ENCODE measurements at regions not wholly inside any gene's neighbourhood (a gene's known extent, or its start where the extent isn't known, plus 50 kb on each side); places are given as distances from the start of the nearest gene placed in this dataset.

DNA sequence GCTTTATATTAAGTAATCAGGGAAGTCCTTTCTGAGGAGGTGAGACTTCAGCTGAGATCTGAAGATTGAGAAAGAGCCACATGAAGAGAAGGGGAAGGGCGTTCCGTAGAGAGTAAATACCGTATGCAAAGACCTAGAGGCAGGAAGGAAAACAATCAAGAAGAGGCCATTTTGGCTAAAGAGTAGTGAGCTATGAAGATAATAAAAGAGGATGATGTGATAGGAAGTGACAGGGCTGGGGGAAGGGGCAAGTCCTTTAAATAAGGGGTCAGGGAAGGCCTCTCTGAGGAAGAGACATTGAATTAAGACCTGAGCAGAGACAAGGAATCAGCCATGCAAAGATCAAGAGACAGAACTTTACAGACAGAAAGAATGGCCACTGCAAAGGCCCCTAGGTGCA lies 86.2 kb downstream of the ZIC3 start:
- TF ChIP-seq, protein P1, sequence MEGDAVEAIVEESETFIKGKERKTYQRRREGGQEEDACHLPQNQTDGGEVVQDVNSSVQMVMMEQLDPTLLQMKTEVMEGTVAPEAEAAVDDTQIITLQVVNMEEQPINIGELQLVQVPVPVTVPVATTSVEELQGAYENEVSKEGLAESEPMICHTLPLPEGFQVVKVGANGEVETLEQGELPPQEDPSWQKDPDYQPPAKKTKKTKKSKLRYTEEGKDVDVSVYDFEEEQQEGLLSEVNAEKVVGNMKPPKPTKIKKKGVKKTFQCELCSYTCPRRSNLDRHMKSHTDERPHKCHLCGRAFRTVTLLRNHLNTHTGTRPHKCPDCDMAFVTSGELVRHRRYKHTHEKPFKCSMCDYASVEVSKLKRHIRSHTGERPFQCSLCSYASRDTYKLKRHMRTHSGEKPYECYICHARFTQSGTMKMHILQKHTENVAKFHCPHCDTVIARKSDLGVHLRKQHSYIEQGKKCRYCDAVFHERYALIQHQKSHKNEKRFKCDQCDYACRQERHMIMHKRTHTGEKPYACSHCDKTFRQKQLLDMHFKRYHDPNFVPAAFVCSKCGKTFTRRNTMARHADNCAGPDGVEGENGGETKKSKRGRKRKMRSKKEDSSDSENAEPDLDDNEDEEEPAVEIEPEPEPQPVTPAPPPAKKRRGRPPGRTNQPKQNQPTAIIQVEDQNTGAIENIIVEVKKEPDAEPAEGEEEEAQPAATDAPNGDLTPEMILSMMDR (IDR thresholded peaks at IDR 0.05; ENCODE audit: low read depth, low read length) = no peak
- TF ChIP-seq EZH2phosphoT487 (IDR thresholded peaks at IDR 0.05; ENCODE audit: low read depth) = no peak
